Stimulated activated CD4-positive, alpha-beta T cell treated with anti-CD3 and anti-CD28 coated beads, Interleukin-2, amount 100 ng/mL, for 24 hours (primary cell): ENCODE measurements at regions not wholly inside any gene's neighbourhood (a gene's known extent, or its start where the extent isn't known, plus 50 kb on each side); places are given as distances from the start of the nearest gene placed in this dataset.
"Not testable (repeated sequence)": the region's sequence is repeated elsewhere in the genome, so short reads cannot be mapped to it uniquely, and the experiment has no call there.

Source experiments
- DNase-seq, 2 donors: peaks; one replicate each; pipeline ENCODE4 v3.0.0-alpha.2; 2020

GRCh38 chr18:22504251-22505030 is 86.7 kb upstream of the CTAGE1 start:
- no peak for DNase-seq

GRCh38 chr18:22505141-22505591 is 87.5 kb upstream of the CTAGE1 start:
- no peak for DNase-seq

- no peak for DNase-seq
Observed at GRCh38 chr18:22507055-22507454, 89.3 kb upstream of the CTAGE1 start.

GRCh38 chr18:22509423-22509822 is 91.7 kb upstream of the CTAGE1 start:
- no peak for DNase-seq

GRCh38 chr18:22510697-22511096 is 93.0 kb upstream of the CTAGE1 start:
- DNase-seq = no peak

- DNase-seq = no peak
Observed at GRCh38 chr18:22513721-22514481, 96.2 kb upstream of the CTAGE1 start.

GRCh38 chr18:22514655-22515054 is 96.9 kb upstream of the CTAGE1 start:
- no peak for DNase-seq

- no peak for DNase-seq
Observed at GRCh38 chr18:22515250-22515649, 97.5 kb upstream of the CTAGE1 start.

GRCh38 chr18:22517356-22517755 is 99.6 kb upstream of the CTAGE1 start:
- DNase-seq = no peak

- DNase-seq = no peak
Observed at GRCh38 chr18:22521026-22521707, 103.5 kb upstream of the CTAGE1 start.

GRCh38 chr18:22523481-22523880 is 105.8 kb upstream of the CTAGE1 start:
- DNase-seq = no peak

GRCh38 chr18:22524783-22525182 is 107.1 kb upstream of the CTAGE1 start:
- no peak for DNase-seq

GRCh38 chr18:22525313-22525712 is 107.6 kb upstream of the CTAGE1 start:
- DNase-seq = no peak

- DNase-seq = no peak
Observed at GRCh38 chr18:22525883-22526282, 108.2 kb upstream of the CTAGE1 start.

GRCh38 chr18:22528291-22528690 is 110.6 kb upstream of the CTAGE1 start:
- no peak for DNase-seq

GRCh38 chr18:22534706-22535105 is 117.0 kb upstream of the CTAGE1 start:
- DNase-seq = not testable (repeated sequence)

GRCh38 chr18:22536558-22536957 is 118.8 kb upstream of the CTAGE1 start:
- no peak for DNase-seq

GRCh38 chr18:22538426-22538825 is 120.7 kb upstream of the CTAGE1 start:
- no peak for DNase-seq

- no peak for DNase-seq
Observed at GRCh38 chr18:22539051-22539765, 121.5 kb upstream of the CTAGE1 start.

- no peak for DNase-seq
Observed at GRCh38 chr18:22541232-22541631, 123.5 kb upstream of the CTAGE1 start.

- no peak for DNase-seq
Observed at GRCh38 chr18:22542406-22542835, 124.7 kb upstream of the CTAGE1 start.

- DNase-seq = no peak
Observed at GRCh38 chr18:22543769-22544168, 126.1 kb upstream of the CTAGE1 start.

GRCh38 chr18:22544626-22545025 is 126.9 kb upstream of the CTAGE1 start:
- no peak for DNase-seq
